CD4-positive, alpha-beta memory T cell (primary cell): ENCODE measurements at regions not wholly inside any gene's neighbourhood (a gene's known extent, or its start where the extent isn't known, plus 50 kb on each side); places are given as distances from the start of the nearest gene placed in this dataset.

Source experiments
- CTCF ChIA-PET: fragments of 350-600 bp; sonication (Branson Sonifier 250); formaldehyde crosslinking; loops from one replicate; lab custom pipeline; 2021; ENCODE audit warnings: inconsistent platforms; ENCODE audit not compliant: partially characterized antibody; lab: Charles Lee
- POLR2A ChIA-PET: fragments of 350-600 bp; sonication (Branson Sonifier 250); formaldehyde crosslinking; loops from one replicate; lab custom pipeline; 2021; ENCODE audit not compliant: partially characterized antibody; lab: Charles Lee
- DNase-seq, 5 donors: peaks; one replicate each; pipeline versions ENCODE4 v3.0.0 to v3.0.0-alpha.2; 2020 to 2022; ENCODE audit warnings: mixed read lengths in 1 of 5
- H3K27ac ChIP-seq: one replicate; pipeline ENCODE4 v1.7.0; 2013; ENCODE audit warnings: low read depth, low read length
- H3K27me3 ChIP-seq: 2 replicates; pipeline ENCODE4 v1.7.0; 2013; ENCODE audit warnings: mild to moderate bottlenecking, low read length, moderate library complexity; ENCODE audit not compliant: insufficient read depth
- H3K36me3 ChIP-seq: 2 replicates; pipeline ENCODE4 v1.7.0; 2013; ENCODE audit warnings: mild to moderate bottlenecking, low read length, moderate library complexity; ENCODE audit not compliant: insufficient read depth
- H3K4me1 ChIP-seq: 2 replicates; pipeline ENCODE4 v1.7.0; 2013; ENCODE audit warnings: mild to moderate bottlenecking, low read length, moderate library complexity; ENCODE audit not compliant: insufficient read depth
- H3K4me3 ChIP-seq, 2 donors: one replicate each; pipeline ENCODE4 v1.7.0; 2013; ENCODE audit warnings: low read length in 2 of 2, mild to moderate bottlenecking in 1 of 2
- H3K9me3 ChIP-seq, 2 donors: one replicate each; pipeline ENCODE4 v1.7.0; 2013; ENCODE audit warnings: low read length in 2 of 2, control low read depth in 1 of 2; ENCODE audit not compliant: control insufficient read depth in 1 of 2
- H3K27ac Mint-ChIP-seq, 7 donors: one replicate each; pipeline ENCODE4 v1.8.0; 2020 to 2021; ENCODE audit warnings: mixed read lengths in 7 of 7, mild to moderate bottlenecking in 6 of 7, inconsistent platforms in 3 of 7, moderate library complexity in 3 of 7
- H3K27me3 Mint-ChIP-seq, 2 donors: one replicate each; pipeline ENCODE4 v1.8.0; 2020 to 2021; ENCODE audit warnings: mixed read lengths in 2 of 2
- H3K36me3 Mint-ChIP-seq, 2 donors: one replicate each; pipeline ENCODE4 v1.8.0; 2020 to 2021; ENCODE audit warnings: mixed read lengths in 2 of 2, inconsistent platforms in 1 of 2, mild to moderate bottlenecking in 1 of 2
- H3K4me1 Mint-ChIP-seq, 4 donors: one replicate each; pipeline ENCODE4 v1.8.0; 2020 to 2021; ENCODE audit warnings: mixed read lengths in 4 of 4, mild to moderate bottlenecking in 1 of 4
- H3K4me3 Mint-ChIP-seq, 8 donors: one replicate each; pipeline ENCODE4 v1.8.0; 2020 to 2021; ENCODE audit warnings: mixed read lengths in 8 of 8, mild to moderate bottlenecking in 7 of 8, moderate library complexity in 6 of 8, inconsistent platforms in 3 of 8
- H3K9me3 Mint-ChIP-seq, 8 donors: one replicate each; pipeline ENCODE4 v1.8.0; 2020 to 2021; ENCODE audit warnings: mixed read lengths in 8 of 8, mild to moderate bottlenecking in 5 of 8, inconsistent platforms in 3 of 8, moderate library complexity in 1 of 8
- intact Hi-C: fragments of 100-400 bp; cut with micrococcal nuclease; formaldehyde crosslinking; loops from one replicate; pipeline ENCODE4 v1.15.1; 2023

GRCh38 chr22:48694296-48694883, 1133.3 kb downstream of the BRD1 start:
- no peak overlapping the region for H3K4me3 Mint-ChIP-seq
- H3K27ac ChIP-seq = no peak overlapping the region
- peaks cover 0 to 3% (median 0%) of the 10 kb centered on the region in 8 donors for H3K9me3 Mint-ChIP-seq
- no peak overlapping the region for H3K4me3 ChIP-seq
- H3K4me1 Mint-ChIP-seq = no peaks in the 10 kb centered on the region
- no peaks in the 10 kb centered on the region for H3K36me3 ChIP-seq
- H3K36me3 Mint-ChIP-seq = no peaks in the 10 kb centered on the region
- no peaks in the 10 kb centered on the region for H3K27me3 Mint-ChIP-seq
- intact Hi-C loops = no loop called here
- H3K4me1 ChIP-seq = no peaks in the 10 kb centered on the region
- ChIA-PET CTCF (no interaction called here), POLR2A (no interaction called here)
- H3K27ac Mint-ChIP-seq = no peak overlapping the region
- DNase-seq = no peak
- no peaks in the 10 kb centered on the region for H3K9me3 ChIP-seq
- H3K27me3 ChIP-seq = no peaks in the 10 kb centered on the region

- CTCF ChIA-PET = no interaction called here
- no peaks in the 10 kb centered on the region for H3K27me3 Mint-ChIP-seq
- peaks cover 0 to 3% (median 0%) of the 10 kb centered on the region in 8 donors for H3K9me3 Mint-ChIP-seq
- Histone ChIP-seq H3K27ac (no peak overlapping the region), H3K27me3 (no peaks in the 10 kb centered on the region), H3K9me3 (no peaks in the 10 kb centered on the region), H3K36me3 (no peaks in the 10 kb centered on the region), H3K4me3 (no peak overlapping the region), H3K4me1 (no peaks in the 10 kb centered on the region)
- H3K4me1 Mint-ChIP-seq = no peaks in the 10 kb centered on the region
- H3K4me3 Mint-ChIP-seq = no peak overlapping the region
- no peaks in the 10 kb centered on the region for H3K36me3 Mint-ChIP-seq
- no peak for DNase-seq
- POLR2A ChIA-PET = no interaction called here
- intact Hi-C loops = no loop called here
- no peak overlapping the region for H3K27ac Mint-ChIP-seq
Observed at GRCh38 chr22:48693377-48694135, 1134.1 kb downstream of the BRD1 start.

- POLR2A ChIA-PET = no interaction called here
- Mint-ChIP-seq H3K27ac (no peak overlapping the region), H3K27me3 (no peaks in the 10 kb centered on the region)
Observed at GRCh38 chr22:48692734-48693376, 1134.8 kb downstream of the BRD1 start.

GRCh38 chr22:48691431-48691851, 1136.2 kb downstream of the BRD1 start:
- H3K27me3 Mint-ChIP-seq = peaks cover 2 to 4% of the 10 kb centered on the region in 2 donors
- H3K4me1 Mint-ChIP-seq = no peaks in the 10 kb centered on the region
- H3K27ac ChIP-seq = no peak overlapping the region
- no peaks in the 10 kb centered on the region for H3K4me1 ChIP-seq
- POLR2A ChIA-PET = no interaction called here
- no peaks in the 10 kb centered on the region for H3K36me3 Mint-ChIP-seq
- H3K4me3 ChIP-seq = no peak overlapping the region
- no peaks in the 10 kb centered on the region for H3K27me3 ChIP-seq
- peaks cover 0 to 8% (median 2%) of the 10 kb centered on the region in 8 donors for H3K9me3 Mint-ChIP-seq
- CTCF ChIA-PET = no interaction called here
- no peaks in the 10 kb centered on the region for H3K9me3 ChIP-seq
- no peak overlapping the region for H3K4me3 Mint-ChIP-seq
- no peak overlapping the region for H3K27ac Mint-ChIP-seq
- DNase-seq = no peak
- H3K36me3 ChIP-seq = no peaks in the 10 kb centered on the region
- intact Hi-C loops = no loop called here

More at GRCh38 chr22:48692734-48693376, 1134.8 kb downstream of the BRD1 start:
- CTCF ChIA-PET = no interaction called here
- H3K9me3 ChIP-seq = no peaks in the 10 kb centered on the region
- no peak overlapping the region for H3K27ac ChIP-seq
- no peak overlapping the region for H3K4me3 ChIP-seq
- Mint-ChIP-seq H3K36me3 (no peaks in the 10 kb centered on the region), H3K9me3 (peaks cover 0 to 4% (median 0%) of the 10 kb centered on the region in 8 donors), H3K4me3 (no peak overlapping the region), H3K4me1 (no peaks in the 10 kb centered on the region)
- no peak for DNase-seq
- intact Hi-C loops = no loop called here
- H3K4me1 ChIP-seq = no peaks in the 10 kb centered on the region
- no peaks in the 10 kb centered on the region for H3K36me3 ChIP-seq
- H3K27me3 ChIP-seq = no peaks in the 10 kb centered on the region

GRCh38 chr22:48690583-48691317, 1136.9 kb downstream of the BRD1 start:
- H3K9me3 Mint-ChIP-seq = peaks cover 0 to 8% (median 2%) of the 10 kb centered on the region in 8 donors
- ChIA-PET POLR2A (no interaction called here), CTCF (no interaction called here)
- Histone ChIP-seq H3K36me3 (no peaks in the 10 kb centered on the region), H3K4me3 (no peak overlapping the region), H3K27me3 (no peaks in the 10 kb centered on the region), H3K27ac (no peak overlapping the region), H3K4me1 (no peaks in the 10 kb centered on the region), H3K9me3 (no peaks in the 10 kb centered on the region)
- peaks cover 3 to 4% of the 10 kb centered on the region in 2 donors for H3K27me3 Mint-ChIP-seq
- no peak overlapping the region for H3K27ac Mint-ChIP-seq
- DNase-seq = no peak
- no peaks in the 10 kb centered on the region for H3K4me1 Mint-ChIP-seq
- H3K4me3 Mint-ChIP-seq = no peak overlapping the region
- H3K36me3 Mint-ChIP-seq = no peaks in the 10 kb centered on the region
- intact Hi-C loops = no loop called here

GRCh38 chr22:48689206-48689605, 1138.5 kb downstream of the BRD1 start:
- H3K27me3 ChIP-seq = no peaks in the 10 kb centered on the region
- no peak overlapping the region for H3K4me3 Mint-ChIP-seq
- no peaks in the 10 kb centered on the region for H3K36me3 Mint-ChIP-seq
- peaks cover 4 to 6% of the 10 kb centered on the region in 2 donors for H3K27me3 Mint-ChIP-seq
- H3K9me3 ChIP-seq = no peaks in the 10 kb centered on the region
- ChIA-PET CTCF (no interaction called here), POLR2A (no interaction called here)
- peaks cover 0 to 8% (median 2%) of the 10 kb centered on the region in 8 donors for H3K9me3 Mint-ChIP-seq
- H3K4me1 ChIP-seq = no peaks in the 10 kb centered on the region
- intact Hi-C loops = no loop called here
- no peak for DNase-seq
- no peak overlapping the region for H3K4me3 ChIP-seq
- no peak overlapping the region for H3K27ac Mint-ChIP-seq
- no peaks in the 10 kb centered on the region for H3K4me1 Mint-ChIP-seq
- H3K27ac ChIP-seq = no peak overlapping the region
- H3K36me3 ChIP-seq = no peaks in the 10 kb centered on the region

GRCh38 chr22:48688366-48688765, 1139.3 kb downstream of the BRD1 start:
- H3K9me3 Mint-ChIP-seq = peaks cover 0 to 8% (median 2%) of the 10 kb centered on the region in 8 donors
- H3K27me3 ChIP-seq = no peaks in the 10 kb centered on the region
- CTCF ChIA-PET = no interaction called here

More at GRCh38 chr22:48688366-48688765, 1139.3 kb downstream of the BRD1 start:
- no peak overlapping the region for H3K4me3 ChIP-seq
- no peak for DNase-seq
- H3K4me3 Mint-ChIP-seq = no peak overlapping the region
- intact Hi-C loops = no loop called here
- no peaks in the 10 kb centered on the region for H3K4me1 Mint-ChIP-seq
- H3K36me3 Mint-ChIP-seq = no peaks in the 10 kb centered on the region
- no peaks in the 10 kb centered on the region for H3K9me3 ChIP-seq
- H3K36me3 ChIP-seq = no peaks in the 10 kb centered on the region
- no peak overlapping the region for H3K27ac Mint-ChIP-seq
- no peak overlapping the region for H3K27ac ChIP-seq
- peaks cover 4 to 6% of the 10 kb centered on the region in 2 donors for H3K27me3 Mint-ChIP-seq
- POLR2A ChIA-PET = no interaction called here
- no peaks in the 10 kb centered on the region for H3K4me1 ChIP-seq
